ENCODE measurements at regions not wholly inside any gene's neighbourhood (a gene's known extent, or its start where the extent isn't known, plus 50 kb on each side); places are given as distances from the start of the nearest gene placed in this dataset.

GRCh38 chr1:106181866-106182265, 874.6 kb upstream of the PRMT6 start:
- no peak for DNase-seq

DNA sequence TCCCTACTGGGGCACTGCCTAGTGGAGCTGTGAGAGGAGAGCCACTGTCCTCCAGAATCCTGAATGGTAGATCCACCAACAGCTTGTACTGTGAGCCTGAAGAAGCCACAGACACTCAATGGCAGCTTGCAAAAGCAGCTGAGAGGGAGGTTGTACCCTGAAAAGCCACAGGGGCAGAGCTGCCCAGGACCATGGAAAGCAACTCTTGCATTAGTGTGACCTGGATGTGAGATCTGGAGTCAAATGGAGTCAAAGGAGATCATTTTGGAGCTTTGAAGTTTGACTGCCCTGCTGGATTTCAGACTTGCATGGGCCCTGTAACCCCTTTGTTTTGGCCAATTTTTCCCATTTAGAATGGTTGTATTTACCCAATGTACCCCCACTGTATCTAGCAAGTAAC, 871.4 kb upstream of the PRMT6 start:
- DNase-seq = no peak

DNA sequence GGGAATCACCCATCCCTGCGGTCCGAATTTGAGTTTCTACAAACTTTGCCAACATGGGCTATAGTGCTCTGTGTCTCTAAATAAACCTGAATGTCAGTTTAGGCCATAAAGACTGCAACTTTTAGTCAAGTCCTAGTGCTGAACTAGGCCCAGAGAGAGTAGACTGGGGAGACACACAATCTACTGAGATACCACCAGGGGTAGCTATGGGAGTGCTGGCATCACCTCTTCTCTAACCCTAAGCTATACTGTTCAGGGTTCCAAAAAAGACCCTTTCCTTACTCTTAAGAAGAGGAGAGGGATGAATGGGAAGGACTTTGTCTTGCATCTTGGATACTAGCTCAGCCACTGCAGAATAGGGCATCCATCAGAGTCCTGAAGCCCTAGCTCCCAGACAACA, 866.7 kb upstream of the PRMT6 start:
- DNase-seq = no peak

DNA sequence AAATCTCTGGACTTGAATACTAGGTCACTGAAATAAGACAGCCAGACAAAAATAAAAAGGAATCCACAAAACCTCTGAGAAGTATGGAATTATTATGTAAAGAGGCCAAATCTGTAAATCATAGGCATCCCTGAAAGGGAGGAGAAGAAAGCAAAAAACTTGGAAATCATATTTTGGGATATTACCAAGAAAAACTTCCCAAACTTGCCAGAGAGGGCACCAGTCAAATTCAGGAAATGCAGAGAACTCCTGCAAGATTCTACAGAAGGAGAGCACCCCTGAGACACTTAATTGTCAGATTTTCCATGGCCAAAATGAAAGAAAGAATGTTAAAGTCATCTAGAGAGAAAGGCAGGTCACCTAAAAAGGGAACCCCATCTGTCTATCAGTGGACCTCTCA, 862.3 kb upstream of the PRMT6 start:
- DNase-seq = no peak

GRCh38 chr1:106200711-106201110, 855.8 kb upstream of the PRMT6 start:
- no peak for DNase-seq

DNA sequence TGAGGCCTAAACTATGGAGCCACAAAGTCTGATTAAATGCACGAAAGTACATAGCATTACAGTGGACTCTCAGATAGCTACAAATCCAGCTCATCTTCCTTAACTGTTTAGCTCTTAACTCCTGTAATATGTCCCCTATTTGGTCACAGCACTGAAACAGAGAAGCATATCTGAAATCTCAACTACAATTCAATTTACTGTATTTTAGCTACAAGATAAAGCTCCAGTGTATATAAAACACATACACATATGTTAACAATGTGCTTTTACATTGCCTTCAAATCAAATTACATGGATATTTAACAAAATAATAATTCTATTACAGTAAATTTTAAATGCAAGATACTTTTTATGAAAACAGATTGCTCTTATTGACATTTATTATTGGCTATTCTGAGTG, 849.3 kb upstream of the PRMT6 start:
- DNase-seq = no peak

DNA sequence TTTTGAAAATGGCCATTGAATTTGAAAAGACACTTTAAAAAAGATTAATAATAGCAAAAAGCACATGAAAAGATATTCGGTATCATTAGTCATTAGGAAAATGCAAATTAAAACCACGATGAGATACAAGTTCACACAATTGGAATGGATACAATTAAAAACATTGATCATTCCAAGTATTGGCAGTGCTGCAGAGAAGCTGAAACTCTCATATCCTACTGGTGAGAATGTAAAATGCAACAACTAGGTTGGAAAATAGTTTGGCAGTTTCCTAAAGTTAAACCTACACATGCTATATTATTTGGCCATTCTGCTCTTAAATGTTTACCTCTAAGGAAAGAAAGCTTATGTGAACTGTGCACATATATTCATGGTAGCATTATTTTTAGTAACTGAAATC, 838.7 kb upstream of the PRMT6 start:
- DNase-seq = no peak

DNA sequence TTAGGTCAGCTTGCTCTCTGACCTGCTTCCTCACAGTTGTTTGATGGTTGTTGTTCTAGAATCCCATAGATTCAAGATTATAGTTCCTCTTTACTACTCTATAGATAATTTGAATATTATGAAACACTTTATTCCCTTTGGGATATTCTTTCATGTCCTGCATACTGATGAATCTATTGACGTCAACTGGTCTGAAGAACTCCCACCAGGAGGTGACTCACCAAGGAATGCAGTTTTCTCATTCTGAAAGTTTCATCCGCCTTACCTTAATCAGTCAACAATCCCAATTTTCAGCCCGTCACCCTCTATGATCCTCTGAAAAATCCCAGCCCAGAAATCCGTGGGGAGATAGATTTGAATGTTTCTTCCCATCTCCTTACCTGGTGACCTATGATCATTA, 834.1 kb upstream of the PRMT6 start:
- no peak for DNase-seq

DNA sequence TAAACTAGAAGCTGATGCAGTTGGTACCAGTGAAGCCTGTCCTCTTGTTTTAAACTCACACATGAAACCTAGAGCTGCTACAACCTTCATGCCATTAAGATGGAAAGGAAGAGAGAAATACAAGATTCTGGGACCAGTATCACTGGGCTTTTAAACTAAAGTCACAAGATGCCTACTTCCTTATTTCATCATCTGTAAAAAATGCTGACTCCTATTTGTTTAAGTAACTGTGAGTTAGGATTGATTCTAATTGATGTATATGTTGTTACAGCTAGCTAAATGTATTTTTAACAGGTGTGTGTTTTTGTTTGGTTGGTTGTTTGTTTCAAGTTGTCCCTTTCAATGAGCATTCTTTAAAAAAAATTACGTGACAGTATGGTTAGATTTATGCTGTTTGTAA, 833.3 kb upstream of the PRMT6 start:
- peak in 2 of 4 experiments; percentile 1 for DNase-seq

DNA sequence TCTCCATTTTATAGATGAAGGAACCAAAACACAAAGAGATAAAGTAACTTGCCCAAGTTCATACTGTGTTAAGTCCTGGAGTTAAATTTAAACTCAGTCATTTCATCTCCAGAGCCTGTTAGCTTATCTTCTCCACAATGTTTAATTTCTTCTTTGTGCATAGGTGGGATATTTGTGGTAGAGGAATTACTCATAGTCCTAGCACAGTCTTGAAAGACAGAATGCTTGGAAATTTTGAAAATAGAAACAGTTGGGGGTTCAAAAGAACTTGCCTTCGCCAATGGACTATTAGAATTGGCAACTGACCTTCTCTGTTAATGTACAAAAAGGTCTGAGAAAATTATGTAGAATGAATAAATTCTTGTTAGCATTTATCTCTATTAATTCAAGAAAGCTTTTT, 832.0 kb upstream of the PRMT6 start:
- DNase-seq = no peak

- no peak for DNase-seq
Measured at GRCh38 chr1:106225403-106225802, 831.1 kb upstream of the PRMT6 start.

DNA sequence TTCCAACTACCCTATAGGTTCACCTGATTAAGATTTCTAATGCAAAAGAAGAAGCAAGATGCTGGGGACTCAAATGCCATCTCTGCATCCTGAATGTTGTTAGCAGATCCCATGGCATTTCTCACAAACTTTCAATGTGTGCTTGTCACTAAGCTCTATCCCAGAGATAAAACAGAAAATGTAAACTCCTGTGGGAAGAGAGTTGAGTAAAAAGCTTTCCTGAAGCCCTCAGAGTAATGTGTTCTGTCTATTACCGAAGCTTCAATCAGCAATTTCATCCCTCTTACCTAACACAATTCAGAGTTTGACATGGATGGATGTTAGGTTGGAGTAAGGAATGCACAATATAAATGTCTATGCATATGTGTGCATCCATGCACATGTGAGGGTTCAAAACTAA, 829.9 kb upstream of the PRMT6 start:
- no peak for DNase-seq

GRCh38 chr1:106232128-106232527, 824.3 kb upstream of the PRMT6 start:
- no peak for DNase-seq

GRCh38 chr1:106233511-106233910, 823.0 kb upstream of the PRMT6 start:
- no peak for DNase-seq

DNA sequence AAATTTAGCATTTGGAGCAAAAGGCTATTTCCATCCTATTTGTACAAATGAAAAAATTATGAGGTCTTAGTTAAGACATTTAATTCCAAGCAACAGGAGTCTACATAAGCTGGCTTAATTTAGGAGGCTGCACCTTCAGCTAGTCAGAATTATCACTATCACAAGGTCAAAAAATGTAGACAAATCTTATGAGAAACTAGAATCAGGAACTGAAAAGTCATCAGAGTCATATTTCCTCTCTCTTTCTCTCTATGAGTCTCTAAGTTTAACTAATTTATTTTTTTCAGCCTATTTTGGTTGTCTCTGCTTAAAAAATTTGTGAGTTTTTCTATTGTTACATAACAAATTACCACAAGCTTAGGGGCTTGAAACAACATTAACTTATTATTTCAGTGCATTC, 807.1 kb upstream of the PRMT6 start:
- DNase-seq = no peak

DNA sequence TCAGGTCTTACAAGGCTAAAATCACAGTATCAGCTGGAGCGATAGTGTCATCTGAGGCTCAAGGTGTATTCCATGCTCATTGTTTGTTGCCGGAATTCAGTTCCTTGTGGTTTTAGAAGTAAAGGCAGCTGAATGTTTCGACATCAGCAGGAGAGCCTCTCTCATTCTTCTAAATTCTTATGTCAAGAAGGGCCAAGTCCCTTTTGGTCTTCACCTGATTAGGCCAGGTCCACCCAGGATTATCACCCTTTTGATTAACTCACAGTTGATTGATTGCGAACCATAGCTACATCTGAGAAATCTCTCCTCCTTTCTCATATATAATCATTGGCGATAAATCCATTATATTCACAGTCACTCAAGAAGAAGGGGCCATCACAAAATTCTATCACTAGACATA, 806.7 kb upstream of the PRMT6 start:
- no peak for DNase-seq

DNA sequence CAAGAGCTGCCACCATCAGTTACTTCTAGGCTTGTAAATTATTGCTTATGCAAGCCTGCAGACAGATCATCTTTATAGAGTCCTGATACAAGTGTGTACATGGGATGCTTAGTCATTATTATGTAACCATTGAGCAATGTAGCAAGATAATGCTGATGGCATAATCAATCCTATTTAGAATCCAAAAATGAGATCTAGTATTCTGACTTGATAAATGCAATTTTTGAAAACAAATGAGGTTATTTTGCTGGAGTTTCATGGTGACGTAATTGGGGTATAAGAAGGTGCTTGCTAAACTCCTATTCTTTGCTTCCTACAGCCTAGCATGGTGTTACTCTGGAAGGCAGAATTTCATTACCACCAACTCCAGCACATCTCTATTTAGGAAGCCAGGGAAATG, 801.7 kb upstream of the PRMT6 start:
- DNase-seq = no peak

DNA sequence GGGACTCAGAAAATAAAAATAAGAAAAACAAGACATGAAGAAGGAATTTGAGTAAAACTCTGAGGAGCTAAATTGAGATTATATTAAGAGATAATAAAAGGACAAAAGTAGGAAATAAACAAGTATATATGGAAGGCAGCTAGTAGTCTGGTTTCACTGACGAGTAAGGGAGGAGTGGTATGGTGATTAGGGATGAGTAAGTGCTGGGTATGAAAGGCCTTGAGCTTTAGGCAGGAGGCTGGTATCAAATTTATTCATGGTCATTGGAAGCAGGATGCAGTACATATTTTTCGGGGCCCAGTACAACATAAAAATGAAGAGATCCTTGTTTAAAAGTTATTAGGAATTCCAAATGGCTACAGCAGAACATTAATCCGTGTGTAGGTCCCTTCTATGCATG, 789.7 kb upstream of the PRMT6 start:
- DNase-seq = no peak

- peak in 1 of 4 experiments; percentile 1 for DNase-seq
Measured at GRCh38 chr1:106268070-106268469, 788.4 kb upstream of the PRMT6 start.

GRCh38 chr1:106276871-106277270, 779.6 kb upstream of the PRMT6 start:
- DNase-seq = no peak

GRCh38 chr1:106277786-106278185, 778.7 kb upstream of the PRMT6 start:
- no peak for DNase-seq

- DNase-seq = no peak
Measured at GRCh38 chr1:106278716-106279115, 777.8 kb upstream of the PRMT6 start.

GRCh38 chr1:106289265-106289928, 767.1 kb upstream of the PRMT6 start:
- DNase-seq = no peak

GRCh38 chr1:106290805-106291501, 765.5 kb upstream of the PRMT6 start:
- DNase-seq = no peak

- DNase-seq = no peak
Measured at GRCh38 chr1:106292130-106292529, 764.3 kb upstream of the PRMT6 start.
